Stimulated activated naive CD8-positive, alpha-beta T cell treated with anti-CD3 and anti-CD28 coated beads, Interleukin-15, Interleukin-2, amounts not matched to agents 100 ng/mL and 50 ng/mL, for 24 hours (primary cell): ENCODE measurements at regions not wholly inside any gene's neighbourhood (a gene's known extent, or its start where the extent isn't known, plus 50 kb on each side); places are given as distances from the start of the nearest gene placed in this dataset.

Experiments used
- H3K27ac Mint-ChIP-seq: one replicate; pipeline ENCODE4 v1.8.0; 2021; ENCODE audit warnings: mild to moderate bottlenecking, mixed read lengths
- H3K27me3 Mint-ChIP-seq: one replicate; pipeline ENCODE4 v1.8.0; 2021; ENCODE audit warnings: mixed read lengths
- H3K36me3 Mint-ChIP-seq: one replicate; pipeline ENCODE4 v1.8.0; 2021; ENCODE audit warnings: low read depth, mixed read lengths
- H3K4me1 Mint-ChIP-seq: one replicate; pipeline ENCODE4 v1.8.0; 2021; ENCODE audit warnings: low read depth, mixed read lengths
- H3K4me3 Mint-ChIP-seq: one replicate; pipeline ENCODE4 v1.8.0; 2021; ENCODE audit warnings: mild to moderate bottlenecking, mixed read lengths
- H3K9me3 Mint-ChIP-seq: one replicate; pipeline ENCODE4 v1.8.0; 2021; ENCODE audit warnings: mixed read lengths

- H3K9me3 Mint-ChIP-seq, result no peaks in the 10 kb centered on the region
- H3K4me3 Mint-ChIP-seq, result no peak overlapping the region
- no peaks in the 10 kb centered on the region for H3K4me1 Mint-ChIP-seq
- no peak overlapping the region for H3K27ac Mint-ChIP-seq
- no peaks in the 10 kb centered on the region for H3K36me3 Mint-ChIP-seq
- no peaks in the 10 kb centered on the region for H3K27me3 Mint-ChIP-seq
Measured at GRCh38 chr4:56732301-56732700, 51.2 kb upstream of the HOPX start.

- H3K4me1 Mint-ChIP-seq, result no peaks in the 10 kb centered on the region
- no peaks in the 10 kb centered on the region for H3K9me3 Mint-ChIP-seq
- H3K27ac Mint-ChIP-seq, result no peak overlapping the region
Measured at GRCh38 chr4:56731857-56732256, 50.8 kb upstream of the HOPX start.

More at GRCh38 chr4:56731857-56732256, 50.8 kb upstream of the HOPX start:
- H3K27me3 Mint-ChIP-seq, result no peaks in the 10 kb centered on the region
- H3K36me3 Mint-ChIP-seq, result no peaks in the 10 kb centered on the region
- H3K4me3 Mint-ChIP-seq, result no peak overlapping the region
